ENCODE measurements at regions not wholly inside any gene's neighbourhood (a gene's known extent, or its start where the extent isn't known, plus 50 kb on each side); places are given as distances from the start of the nearest gene placed in this dataset.

GRCh38 chr6:113115196-113115595 lies 741.9 kb upstream of the MARCKS start:
- DNase-seq: peak; percentile 43 to 71 (median 63)

GRCh38 chr6:113120224-113120581 lies 736.9 kb upstream of the MARCKS start:
- DNase-seq: peak; percentile 45 to 81 (median 72)

- DNase-seq: no peak
These were observed 736.4 kb upstream of the MARCKS start for GRCh38 chr6:113120582-113121285.

GRCh38 chr6:113121571-113121970 lies 735.6 kb upstream of the MARCKS start:
- no peak for DNase-seq

- no peak for DNase-seq
These were observed 735.1 kb upstream of the MARCKS start for GRCh38 chr6:113122060-113122459.

GRCh38 chr6:113125626-113126025 lies 731.5 kb upstream of the MARCKS start:
- no peak for DNase-seq

GRCh38 chr6:113127786-113128419 lies 729.2 kb upstream of the MARCKS start:
- DNase-seq: no peak

- DNase-seq: no peak
These were observed 728.5 kb upstream of the MARCKS start for GRCh38 chr6:113128661-113129060.

- no peak for DNase-seq
These were observed 727.2 kb upstream of the MARCKS start for GRCh38 chr6:113129991-113130390.

- peak in 1 of 3 donors; percentile 7 for DNase-seq
These were observed 719.7 kb upstream of the MARCKS start for GRCh38 chr6:113137426-113137825.

GRCh38 chr6:113140721-113141120 lies 716.4 kb upstream of the MARCKS start:
- peak in 1 of 3 donors; percentile 16 for DNase-seq

GRCh38 chr6:113141901-113142300 lies 715.2 kb upstream of the MARCKS start:
- DNase-seq: peak in 1 of 3 donors; percentile 7

GRCh38 chr6:113142671-113143174 lies 714.4 kb upstream of the MARCKS start:
- DNase-seq: peak in 1 of 3 donors; percentile 5

- DNase-seq: no peak
These were observed 713.9 kb upstream of the MARCKS start for GRCh38 chr6:113143206-113143605.

GRCh38 chr6:113144117-113144516 lies 713.0 kb upstream of the MARCKS start:
- DNase-seq: peak in 1 of 3 donors; percentile 9

GRCh38 chr6:113146878-113147277 lies 710.3 kb upstream of the MARCKS start:
- DNase-seq: no peak

GRCh38 chr6:113147544-113147943 lies 709.6 kb upstream of the MARCKS start:
- DNase-seq: peak in 1 of 3 donors; percentile 6

- peak in 1 of 3 donors; percentile 12 for DNase-seq
These were observed 708.6 kb upstream of the MARCKS start for GRCh38 chr6:113148566-113148965.

- DNase-seq: peak in 1 of 3 donors; percentile 2
These were observed 707.6 kb upstream of the MARCKS start for GRCh38 chr6:113149511-113149910.

- DNase-seq: no peak
These were observed 696.7 kb upstream of the MARCKS start for GRCh38 chr6:113160306-113161017.

- DNase-seq: no peak
These were observed 696.2 kb upstream of the MARCKS start for GRCh38 chr6:113161018-113161315.

GRCh38 chr6:113162739-113163138 lies 694.4 kb upstream of the MARCKS start:
- DNase-seq: no peak

- DNase-seq: no peak
These were observed 689.1 kb upstream of the MARCKS start for GRCh38 chr6:113168057-113168456.

- peak in 1 of 3 donors; percentile 3 for DNase-seq
These were observed 687.7 kb upstream of the MARCKS start for GRCh38 chr6:113169484-113169883.
